Calu3 (cell line): ENCODE measurements at regions not wholly inside any gene's neighbourhood (a gene's known extent, or its start where the extent isn't known, plus 50 kb on each side); places are given as distances from the start of the nearest gene placed in this dataset.

Experiments used
- BruUV-seq: library from RNA; stranded (reverse); fragments of 400-500 nt; replicated peaks from 2 replicates; lab custom pipeline; 2021; lab: Mats Ljungman, UMichigan
- CTCF ChIA-PET: fragments of 300-600 bp; sonication (Branson Sonifier 250); formaldehyde crosslinking; loops from one replicate; lab custom pipeline; 2022; ENCODE audit warnings: antibody characterized with exemption; lab: Charles Lee
- DNase-seq: peaks from one replicate; pipeline ENCODE4 v3.0.0; 2022
- H3K27ac Mint-ChIP-seq: one replicate; pipeline ENCODE4 v1.8.0; 2022; ENCODE audit warnings: mixed read lengths; ENCODE audit not compliant: unreplicated experiment
- H3K27me3 Mint-ChIP-seq: one replicate; pipeline ENCODE4 v1.8.0; 2022; ENCODE audit warnings: mixed read lengths; ENCODE audit not compliant: unreplicated experiment
- H3K36me3 Mint-ChIP-seq: one replicate; pipeline ENCODE4 v1.8.0; 2022; ENCODE audit warnings: mild to moderate bottlenecking, moderate library complexity, mixed read lengths; ENCODE audit not compliant: insufficient read depth, unreplicated experiment
- H3K4me1 Mint-ChIP-seq: one replicate; pipeline ENCODE4 v1.8.0; 2022; ENCODE audit warnings: mild to moderate bottlenecking, low read depth, mixed read lengths; ENCODE audit not compliant: unreplicated experiment
- H3K4me3 Mint-ChIP-seq: one replicate; pipeline ENCODE4 v1.8.0; 2022; ENCODE audit warnings: mild to moderate bottlenecking, low read depth, moderate library complexity, mixed read lengths; ENCODE audit not compliant: unreplicated experiment
- H3K9me3 Mint-ChIP-seq: one replicate; pipeline ENCODE4 v1.8.0; 2022; ENCODE audit warnings: low read depth, mixed read lengths; ENCODE audit not compliant: unreplicated experiment
- intact Hi-C: fragments of 100-400 bp; cut with micrococcal nuclease; formaldehyde crosslinking; loops from one replicate; pipeline ENCODE4 v1.10.0; 2022; ENCODE audit not compliant: unreplicated experiment
- TF ChIP-seq, protein P1 (sequence below): fragments of 200-600 bp; IDR thresholded peaks from one replicate; pipeline ENCODE4 v1.8.0; 2022; ENCODE audit warnings: antibody characterized with exemption; ENCODE audit not compliant: unreplicated experiment

GRCh38 chr3:168312984-168313383 is 217.3 kb upstream of the GOLIM4 start:
- no peaks in the 10 kb centered on the region for H3K27me3 Mint-ChIP-seq
- no peak overlapping the region for H3K27ac Mint-ChIP-seq
- TF ChIP-seq, protein P1, sequence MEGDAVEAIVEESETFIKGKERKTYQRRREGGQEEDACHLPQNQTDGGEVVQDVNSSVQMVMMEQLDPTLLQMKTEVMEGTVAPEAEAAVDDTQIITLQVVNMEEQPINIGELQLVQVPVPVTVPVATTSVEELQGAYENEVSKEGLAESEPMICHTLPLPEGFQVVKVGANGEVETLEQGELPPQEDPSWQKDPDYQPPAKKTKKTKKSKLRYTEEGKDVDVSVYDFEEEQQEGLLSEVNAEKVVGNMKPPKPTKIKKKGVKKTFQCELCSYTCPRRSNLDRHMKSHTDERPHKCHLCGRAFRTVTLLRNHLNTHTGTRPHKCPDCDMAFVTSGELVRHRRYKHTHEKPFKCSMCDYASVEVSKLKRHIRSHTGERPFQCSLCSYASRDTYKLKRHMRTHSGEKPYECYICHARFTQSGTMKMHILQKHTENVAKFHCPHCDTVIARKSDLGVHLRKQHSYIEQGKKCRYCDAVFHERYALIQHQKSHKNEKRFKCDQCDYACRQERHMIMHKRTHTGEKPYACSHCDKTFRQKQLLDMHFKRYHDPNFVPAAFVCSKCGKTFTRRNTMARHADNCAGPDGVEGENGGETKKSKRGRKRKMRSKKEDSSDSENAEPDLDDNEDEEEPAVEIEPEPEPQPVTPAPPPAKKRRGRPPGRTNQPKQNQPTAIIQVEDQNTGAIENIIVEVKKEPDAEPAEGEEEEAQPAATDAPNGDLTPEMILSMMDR = no peak
- intact Hi-C loops = no loop called here
- no peaks in the 10 kb centered on the region for H3K9me3 Mint-ChIP-seq
- H3K4me1 Mint-ChIP-seq = no peaks in the 10 kb centered on the region
- BruUV-seq = no TSS peak
- H3K36me3 Mint-ChIP-seq = no peaks in the 10 kb centered on the region
- H3K4me3 Mint-ChIP-seq = no peak overlapping the region
- no peak for DNase-seq
- CTCF ChIA-PET = interaction anchor here (0.7 kb wide), 2 partner anchors 123 to 1582 kb away, joined by 3 to 4 read pairs; no protein-coding TSS in a partner anchor

DNA sequence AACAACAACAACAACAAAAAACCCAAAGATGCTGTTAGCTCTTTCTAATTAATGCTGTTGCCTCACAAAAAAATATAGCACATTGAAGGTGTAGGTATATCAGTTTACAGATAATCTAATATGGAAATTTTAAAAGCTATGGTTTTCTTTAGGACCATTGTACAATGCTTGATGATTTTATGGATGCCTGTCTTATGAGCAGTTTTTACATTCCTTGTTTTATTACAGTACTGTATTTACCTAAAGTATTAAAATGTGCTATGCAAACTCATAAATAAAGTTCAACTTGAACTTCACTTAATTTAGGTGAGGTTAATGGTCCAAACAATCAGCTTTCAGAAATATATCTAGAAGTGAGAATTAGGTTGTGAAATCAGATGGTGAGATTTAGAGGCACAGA is 212.2 kb upstream of the GOLIM4 start:
- Mint-ChIP-seq H3K4me3 (no peak overlapping the region), H3K4me1 (no peaks in the 10 kb centered on the region), H3K27me3 (no peaks in the 10 kb centered on the region), H3K36me3 (no peaks in the 10 kb centered on the region), H3K27ac (no peak overlapping the region), H3K9me3 (no peaks in the 10 kb centered on the region)
- no TSS peak for BruUV-seq
- TF ChIP-seq, protein P1 = no peak
- CTCF ChIA-PET = interaction anchor here (0.6 kb wide), 1 partner anchor 1049 kb away, joined by 3 read pairs; no protein-coding TSS in a partner anchor
- intact Hi-C loops = no loop called here
- DNase-seq = no peak

GRCh38 chr3:168295027-168295426 is 199.3 kb upstream of the GOLIM4 start:
- no peak overlapping the region for H3K4me3 Mint-ChIP-seq
- no peak overlapping the region for H3K27ac Mint-ChIP-seq
- TF ChIP-seq, protein P1 = no peak
- H3K27me3 Mint-ChIP-seq = no peaks in the 10 kb centered on the region
- CTCF ChIA-PET = interaction anchor here (0.7 kb wide), 1 partner anchor 12 kb away, joined by 5 read pairs; no protein-coding TSS in a partner anchor
- DNase-seq = no peak
- no TSS peak for BruUV-seq
- intact Hi-C loops = no loop called here
- no peaks in the 10 kb centered on the region for H3K4me1 Mint-ChIP-seq
- H3K36me3 Mint-ChIP-seq = no peaks in the 10 kb centered on the region
- no peaks in the 10 kb centered on the region for H3K9me3 Mint-ChIP-seq

- no peaks in the 10 kb centered on the region for H3K36me3 Mint-ChIP-seq
Observed at GRCh38 chr3:168292296-168292695, 196.6 kb upstream of the GOLIM4 start.

More at GRCh38 chr3:168292296-168292695, 196.6 kb upstream of the GOLIM4 start:
- intact Hi-C loops = no loop called here
- TF ChIP-seq, protein P1 = no peak
- H3K4me1 Mint-ChIP-seq = no peaks in the 10 kb centered on the region
- H3K27me3 Mint-ChIP-seq = no peaks in the 10 kb centered on the region
- DNase-seq = no peak
- no TSS peak for BruUV-seq
- H3K4me3 Mint-ChIP-seq = no peak overlapping the region
- no peaks in the 10 kb centered on the region for H3K9me3 Mint-ChIP-seq
- CTCF ChIA-PET = no interaction called here
- no peak overlapping the region for H3K27ac Mint-ChIP-seq
